GM18498 (cell line): ENCODE measurements at regions not wholly inside any gene's neighbourhood (a gene's known extent, or its start where the extent isn't known, plus 50 kb on each side); places are given as distances from the start of the nearest gene placed in this dataset.

Source experiments
- ATAC-seq: cut with Tn5 transposase; IDR thresholded peaks from one replicate; pipeline ENCODE4 v1.9.1; 2021; ENCODE audit warnings: mild to moderate bottlenecking, moderate library complexity; ENCODE audit not compliant: unreplicated experiment

- no peak for ATAC-seq
These were observed 617.6 kb downstream of the IRX1 start for GRCh38 chr5:4212981-4213819.

- no peak for ATAC-seq
These were observed 619.5 kb downstream of the IRX1 start for GRCh38 chr5:4215143-4215542.

GRCh38 chr5:4216142-4216541 lies 620.5 kb downstream of the IRX1 start:
- ATAC-seq = no peak

- no peak for ATAC-seq
These were observed 624.4 kb downstream of the IRX1 start for GRCh38 chr5:4220016-4220415.

GRCh38 chr5:4221048-4221447 lies 625.4 kb downstream of the IRX1 start:
- no peak for ATAC-seq

- ATAC-seq = no peak
These were observed 626.5 kb downstream of the IRX1 start for GRCh38 chr5:4222147-4222546.

- ATAC-seq = no peak
These were observed 627.2 kb downstream of the IRX1 start for GRCh38 chr5:4222821-4223220.

- no peak for ATAC-seq
These were observed 630.1 kb downstream of the IRX1 start for GRCh38 chr5:4225741-4226140.

- ATAC-seq = no peak
These were observed 630.9 kb downstream of the IRX1 start for GRCh38 chr5:4226565-4226964.

- no peak for ATAC-seq
These were observed 633.1 kb downstream of the IRX1 start for GRCh38 chr5:4228708-4229107.

GRCh38 chr5:4229414-4230292 lies 634.0 kb downstream of the IRX1 start:
- no peak for ATAC-seq

GRCh38 chr5:4230471-4230785 lies 634.8 kb downstream of the IRX1 start:
- ATAC-seq = no peak

GRCh38 chr5:4230786-4231641 lies 635.4 kb downstream of the IRX1 start:
- ATAC-seq = no peak

- no peak for ATAC-seq
These were observed 636.5 kb downstream of the IRX1 start for GRCh38 chr5:4232084-4232483.

GRCh38 chr5:4233671-4234070 lies 638.0 kb downstream of the IRX1 start:
- ATAC-seq = no peak

GRCh38 chr5:4243479-4244264 lies 648.0 kb downstream of the IRX1 start:
- ATAC-seq = no peak

GRCh38 chr5:4244306-4244705 lies 648.7 kb downstream of the IRX1 start:
- no peak for ATAC-seq

GRCh38 chr5:4245076-4245475 lies 649.4 kb downstream of the IRX1 start:
- ATAC-seq = no peak

GRCh38 chr5:4245511-4245910 lies 649.9 kb downstream of the IRX1 start:
- ATAC-seq = no peak

- ATAC-seq = no peak
These were observed 650.8 kb downstream of the IRX1 start for GRCh38 chr5:4246447-4246846.
